ENCODE measurements at regions not wholly inside any gene's neighbourhood (a gene's known extent, or its start where the extent isn't known, plus 50 kb on each side); places are given as distances from the start of the nearest gene placed in this dataset.

DNA sequence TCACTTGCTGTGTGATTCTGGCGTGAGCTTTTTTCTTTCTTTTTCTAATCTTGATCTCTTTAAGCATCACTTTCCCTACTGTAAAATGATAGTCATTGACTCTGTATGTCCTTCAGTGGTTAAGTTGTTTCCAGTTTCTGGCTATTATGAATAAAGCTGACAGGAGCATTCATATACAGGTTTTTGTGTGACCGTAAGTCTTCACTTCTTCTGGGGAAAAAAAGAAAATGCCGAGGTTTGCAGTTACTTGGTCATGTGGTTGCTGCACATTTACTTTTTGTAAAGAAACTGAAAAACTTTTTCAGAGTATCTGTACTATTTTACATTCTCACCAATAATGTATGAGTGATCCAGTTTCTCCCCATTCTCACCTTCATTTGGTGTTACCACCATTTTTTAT is 247.4 kb upstream of the RBMS3 start:
- TF ChIP-seq, protein P1, sequence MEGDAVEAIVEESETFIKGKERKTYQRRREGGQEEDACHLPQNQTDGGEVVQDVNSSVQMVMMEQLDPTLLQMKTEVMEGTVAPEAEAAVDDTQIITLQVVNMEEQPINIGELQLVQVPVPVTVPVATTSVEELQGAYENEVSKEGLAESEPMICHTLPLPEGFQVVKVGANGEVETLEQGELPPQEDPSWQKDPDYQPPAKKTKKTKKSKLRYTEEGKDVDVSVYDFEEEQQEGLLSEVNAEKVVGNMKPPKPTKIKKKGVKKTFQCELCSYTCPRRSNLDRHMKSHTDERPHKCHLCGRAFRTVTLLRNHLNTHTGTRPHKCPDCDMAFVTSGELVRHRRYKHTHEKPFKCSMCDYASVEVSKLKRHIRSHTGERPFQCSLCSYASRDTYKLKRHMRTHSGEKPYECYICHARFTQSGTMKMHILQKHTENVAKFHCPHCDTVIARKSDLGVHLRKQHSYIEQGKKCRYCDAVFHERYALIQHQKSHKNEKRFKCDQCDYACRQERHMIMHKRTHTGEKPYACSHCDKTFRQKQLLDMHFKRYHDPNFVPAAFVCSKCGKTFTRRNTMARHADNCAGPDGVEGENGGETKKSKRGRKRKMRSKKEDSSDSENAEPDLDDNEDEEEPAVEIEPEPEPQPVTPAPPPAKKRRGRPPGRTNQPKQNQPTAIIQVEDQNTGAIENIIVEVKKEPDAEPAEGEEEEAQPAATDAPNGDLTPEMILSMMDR (IDR thresholded peaks at IDR 0.05), result no peak
- no peak for TF ChIP-seq POLR2A (IDR thresholded peaks at IDR 0.05)

Measured in heart left ventricle (tissue), 13 donors.